ENCODE measurements at regions not wholly inside any gene's neighbourhood (a gene's known extent, or its start where the extent isn't known, plus 50 kb on each side); places are given as distances from the start of the nearest gene placed in this dataset.

DNA sequence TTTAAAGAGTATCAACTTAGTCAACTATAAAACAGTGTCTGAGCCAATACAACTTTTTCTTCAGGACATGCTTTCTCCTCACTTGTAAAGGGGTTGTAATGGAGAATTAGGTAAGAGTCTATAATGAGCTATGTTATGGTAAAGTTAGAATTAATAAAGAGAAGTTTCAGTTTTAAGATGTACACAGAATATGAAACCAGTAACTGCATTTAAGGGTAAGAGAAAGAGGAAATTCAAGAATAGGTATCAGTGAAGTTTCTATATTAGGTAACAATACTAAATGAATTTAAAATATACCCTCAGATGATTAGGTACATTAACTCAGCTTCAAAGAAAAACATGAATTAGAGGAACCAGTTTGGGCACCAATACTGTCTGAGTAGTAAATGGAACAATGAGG is 1444.3 kb upstream of the ADGRB3 start:
- Histone ChIP-seq H3K36me3 (replicated peaks in 1 of 2) (no peaks in the 10 kb centered on the region), H3K27ac (no peak overlapping the region), H3K4me3 (no peak overlapping the region), H3K27me3 (no peaks in the 10 kb centered on the region), H3K4me1 (replicated peaks in 1 of 2) (no peaks in the 10 kb centered on the region), H3K9me3 (replicated peaks in 1 of 3) (no peaks in the 10 kb centered on the region)
- intact Hi-C loops (cut with DNase I): no loop called here
- no peak for DNase-seq
- TF ChIP-seq, protein P1, sequence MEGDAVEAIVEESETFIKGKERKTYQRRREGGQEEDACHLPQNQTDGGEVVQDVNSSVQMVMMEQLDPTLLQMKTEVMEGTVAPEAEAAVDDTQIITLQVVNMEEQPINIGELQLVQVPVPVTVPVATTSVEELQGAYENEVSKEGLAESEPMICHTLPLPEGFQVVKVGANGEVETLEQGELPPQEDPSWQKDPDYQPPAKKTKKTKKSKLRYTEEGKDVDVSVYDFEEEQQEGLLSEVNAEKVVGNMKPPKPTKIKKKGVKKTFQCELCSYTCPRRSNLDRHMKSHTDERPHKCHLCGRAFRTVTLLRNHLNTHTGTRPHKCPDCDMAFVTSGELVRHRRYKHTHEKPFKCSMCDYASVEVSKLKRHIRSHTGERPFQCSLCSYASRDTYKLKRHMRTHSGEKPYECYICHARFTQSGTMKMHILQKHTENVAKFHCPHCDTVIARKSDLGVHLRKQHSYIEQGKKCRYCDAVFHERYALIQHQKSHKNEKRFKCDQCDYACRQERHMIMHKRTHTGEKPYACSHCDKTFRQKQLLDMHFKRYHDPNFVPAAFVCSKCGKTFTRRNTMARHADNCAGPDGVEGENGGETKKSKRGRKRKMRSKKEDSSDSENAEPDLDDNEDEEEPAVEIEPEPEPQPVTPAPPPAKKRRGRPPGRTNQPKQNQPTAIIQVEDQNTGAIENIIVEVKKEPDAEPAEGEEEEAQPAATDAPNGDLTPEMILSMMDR (IDR thresholded peaks at IDR 0.05): no peak
- no peak for TF ChIP-seq POLR2A (IDR thresholded peaks at IDR 0.05)

DNA sequence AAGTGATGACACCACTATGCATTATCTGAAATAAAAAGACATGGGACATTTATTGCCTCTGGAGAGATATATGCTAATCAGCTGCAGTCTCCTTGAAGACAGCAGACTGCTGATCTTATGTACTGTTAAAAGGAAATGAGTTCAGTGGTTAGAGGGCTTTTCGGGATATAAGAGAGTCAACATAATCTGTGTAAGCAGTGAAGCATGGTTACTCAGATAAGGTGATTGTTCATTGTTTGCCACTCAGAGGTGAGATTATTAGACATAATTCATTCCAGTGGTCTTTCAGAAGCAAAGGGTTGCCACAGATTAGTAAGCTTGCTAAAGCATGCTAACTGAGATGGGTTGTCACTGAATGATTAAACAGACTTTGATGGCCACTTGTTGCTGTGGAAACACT is 1450.7 kb upstream of the ADGRB3 start:
- H3K4me1 ChIP-seq (replicated peaks in 1 of 2): no peaks in the 10 kb centered on the region
- H3K9me3 ChIP-seq (replicated peaks in 1 of 3): no peaks in the 10 kb centered on the region
- H3K4me3 ChIP-seq: no peak overlapping the region
- intact Hi-C loops (cut with DNase I): no loop called here
- no peak overlapping the region for H3K27ac ChIP-seq
- DNase-seq: no peak
- no peak for TF ChIP-seq POLR2A (IDR thresholded peaks at IDR 0.05)
- TF ChIP-seq, protein P1 (IDR thresholded peaks at IDR 0.05): no peak
- no peaks in the 10 kb centered on the region for H3K27me3 ChIP-seq
- no peaks in the 10 kb centered on the region for H3K36me3 ChIP-seq (replicated peaks in 1 of 2)
- WGBS, 4 donors: 86 to 95% (median 91%) methylated on average over 1 of the region's 1 CpG

DNA sequence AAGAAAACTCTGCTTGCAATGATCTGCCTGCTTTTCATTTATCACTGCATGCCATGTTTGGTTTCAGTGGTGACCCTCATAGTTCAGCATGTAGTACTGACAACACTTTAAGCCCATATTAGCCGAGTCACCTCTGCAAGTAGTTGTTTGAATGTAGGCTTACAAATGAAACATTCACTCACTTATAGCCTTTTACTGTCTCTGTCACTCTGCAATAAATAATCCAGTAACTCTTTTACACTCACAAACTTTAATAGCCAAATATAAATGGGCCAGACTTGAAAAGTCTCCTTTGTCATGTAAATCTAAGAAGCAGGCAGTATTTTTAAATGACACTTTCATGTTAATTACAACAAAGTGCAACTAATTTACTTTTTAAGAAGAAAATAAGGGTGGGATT is 1460.0 kb upstream of the ADGRB3 start:
- Histone ChIP-seq H3K36me3 (replicated peaks in 1 of 2) (no peaks in the 10 kb centered on the region), H3K9me3 (replicated peaks in 1 of 3) (no peaks in the 10 kb centered on the region), H3K4me3 (no peak overlapping the region), H3K27ac (no peak overlapping the region), H3K27me3 (no peaks in the 10 kb centered on the region), H3K4me1 (replicated peaks in 1 of 2) (no peaks in the 10 kb centered on the region)
- no peak for DNase-seq
- intact Hi-C loops (cut with DNase I): no loop called here
- TF ChIP-seq POLR2A (IDR thresholded peaks at IDR 0.05): no peak
- TF ChIP-seq, protein P1 (IDR thresholded peaks at IDR 0.05): no peak
- WGBS, 4 donors: 36 to 68% (median 56%) methylated on average over 1 of the region's 1 CpG

DNA sequence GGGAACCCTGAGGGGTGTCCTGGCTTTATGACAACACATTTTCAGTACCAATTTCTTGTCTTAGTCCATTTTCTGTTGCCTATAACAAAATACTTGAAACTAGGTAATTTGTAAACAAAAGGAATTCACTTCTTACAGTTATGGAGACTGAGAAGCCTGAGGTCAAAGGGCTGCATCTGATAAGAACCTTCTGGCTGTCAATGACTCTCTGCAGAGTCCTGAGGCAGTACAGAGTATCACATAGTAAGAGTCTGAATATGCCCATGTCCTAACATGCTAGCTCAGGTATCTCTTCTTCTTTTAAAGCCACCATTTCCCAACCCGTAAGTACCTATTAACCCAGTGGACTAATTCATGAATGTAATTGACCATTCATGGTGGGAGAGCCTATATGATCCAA is 1458.6 kb upstream of the EYS start:
- Histone ChIP-seq H3K27ac (no peak overlapping the region), H3K4me3 (no peak overlapping the region), H3K9me3 (replicated peaks in 1 of 3) (no peaks in the 10 kb centered on the region), H3K4me1 (replicated peaks in 1 of 2) (no peaks in the 10 kb centered on the region), H3K36me3 (replicated peaks in 1 of 2) (no peaks in the 10 kb centered on the region), H3K27me3 (no peaks in the 10 kb centered on the region)
- WGBS, 4 donors: 83 to 100% (median 90%) methylated on average over 1 of the region's 1 CpG
- TF ChIP-seq, protein P1 (IDR thresholded peaks at IDR 0.05): no peak
- TF ChIP-seq POLR2A (IDR thresholded peaks at IDR 0.05): no peak
- intact Hi-C loops (cut with DNase I): no loop called here
- DNase-seq: no peak
